Transverse colon (tissue), 4 donors: ENCODE measurements at regions not wholly inside any gene's neighbourhood (a gene's known extent, or its start where the extent isn't known, plus 50 kb on each side); places are given as distances from the start of the nearest gene placed in this dataset.
A peak's percentile ranks its signal among the peaks of the same experiment; 100 is the strongest.

Source experiments
- DNase-seq: peaks from one replicate; pipeline ENCODE4 v3.0.0-alpha.2; 2019
- H3K27ac ChIP-seq, 4 donors: fragments of 200-600 bp; sonication (generic); 2 replicates each; pipeline ENCODE4 v1.5.1; 2016 to 2018; ENCODE audit warnings: inconsistent platforms in 4 of 4
- H3K27me3 ChIP-seq: fragments of 200-600 bp; sonication (generic); 2 replicates; pipeline ENCODE4 v1.5.1; 2017; ENCODE audit warnings: inconsistent platforms
- H3K36me3 ChIP-seq, 4 donors: fragments of 200-600 bp; sonication (generic); 2 replicates each; pipeline ENCODE4 v1.5.1; 2017 to 2019; ENCODE audit warnings: inconsistent platforms in 4 of 4
- H3K4me1 ChIP-seq, 4 donors: fragments of 200-600 bp; sonication (generic); 2 replicates each; pipeline ENCODE4 v1.5.1; 2017 to 2020; ENCODE audit warnings: inconsistent platforms in 4 of 4
- H3K4me3 ChIP-seq, 4 donors: fragments of 200-600 bp; sonication (generic); 1 replicate in 1 of 4; 2 replicates in 3 of 4; pipeline versions ENCODE4 v1.5.1 to v1.6.1; 2017 to 2019; ENCODE audit warnings: inconsistent platforms in 4 of 4
- H3K9me3 ChIP-seq, 2 donors: fragments of 200-600 bp; sonication (generic); 2 replicates each; pipeline ENCODE4 v1.5.1; 2017 to 2019; ENCODE audit warnings: inconsistent platforms in 2 of 2
- EP300 ChIP-seq: sonication (generic); formaldehyde crosslinking; IDR thresholded peaks from one replicate; pipeline ENCODE4 v1.6.1; 2017; ENCODE audit warnings: antibody characterized with exemption, low read depth
- POLR2A ChIP-seq: fragments of 450-650 bp; IDR thresholded peaks from one replicate; pipeline ENCODE4 v1.6.1; 2016; ENCODE audit warnings: antibody characterized with exemption, mild to moderate bottlenecking, moderate library complexity
- POLR2AphosphoS5 ChIP-seq, 3 donors: sonication (generic); formaldehyde crosslinking; IDR thresholded peaks; one replicate each; pipeline ENCODE4 v1.6.1; 2016; ENCODE audit warnings: antibody characterized with exemption in 3 of 3
- WGBS, 2 donors: methylation state at CpG; one replicate each; pipeline ENCODE4 v1.1.5; 2018; ENCODE audit warnings: low coverage in 1 of 2; 5-methylcytosine and 5-hydroxymethylcytosine counted together
- in situ Hi-C, 4 donors: fragments of 200-750 bp; cut with MboI; loops; one replicate each; pipeline versions ENCODE4 v1.15.0 to v1.15.1; 2017; ENCODE audit warnings: low sequenced_read_pairs in 3 of 4, low pct_ligation_motif_present in 1 of 4, low pct_unique_long_range_greater_than_20kb in 1 of 4
- intact Hi-C: fragments of 100-400 bp; cut with DNase I; formaldehyde crosslinking; loops from one replicate; pipeline ENCODE4 v1.15.1; 2023; ENCODE audit warnings: low total_unique reads
- TF ChIP-seq, protein P1 (sequence below), 5 experiments: fragments of 200-600 bp in 3 of 5; fragments of 450-650 bp in 2 of 5; sonication (generic) in 3 of 5; IDR thresholded peaks; 1 replicate in 2 of 5; 2 replicates in 3 of 5; pipeline ENCODE4 v1.5.1; 2016 to 2017; ENCODE audit warnings: antibody characterized with exemption in 5 of 5, inconsistent platforms in 3 of 5, mild to moderate bottlenecking in 2 of 5, moderate library complexity in 1 of 5

- H3K4me1 ChIP-seq: peaks cover 0 to 10% (median 0%) of the 10 kb centered on the region in 4 donors
- intact Hi-C loops (loop anchor here (5.0 to 10.0 kb wide), 3 partner anchors 110 to 407 kb away; no protein-coding TSS in a partner anchor), in situ Hi-C loops (loop anchor here in 1 of 4 donors (25.0 kb wide), 2 partner anchors 107 to 357 kb away; partner anchors contain the start of gene JADE1)
- TF ChIP-seq POLR2A: no peak
- TF ChIP-seq, protein P1, sequence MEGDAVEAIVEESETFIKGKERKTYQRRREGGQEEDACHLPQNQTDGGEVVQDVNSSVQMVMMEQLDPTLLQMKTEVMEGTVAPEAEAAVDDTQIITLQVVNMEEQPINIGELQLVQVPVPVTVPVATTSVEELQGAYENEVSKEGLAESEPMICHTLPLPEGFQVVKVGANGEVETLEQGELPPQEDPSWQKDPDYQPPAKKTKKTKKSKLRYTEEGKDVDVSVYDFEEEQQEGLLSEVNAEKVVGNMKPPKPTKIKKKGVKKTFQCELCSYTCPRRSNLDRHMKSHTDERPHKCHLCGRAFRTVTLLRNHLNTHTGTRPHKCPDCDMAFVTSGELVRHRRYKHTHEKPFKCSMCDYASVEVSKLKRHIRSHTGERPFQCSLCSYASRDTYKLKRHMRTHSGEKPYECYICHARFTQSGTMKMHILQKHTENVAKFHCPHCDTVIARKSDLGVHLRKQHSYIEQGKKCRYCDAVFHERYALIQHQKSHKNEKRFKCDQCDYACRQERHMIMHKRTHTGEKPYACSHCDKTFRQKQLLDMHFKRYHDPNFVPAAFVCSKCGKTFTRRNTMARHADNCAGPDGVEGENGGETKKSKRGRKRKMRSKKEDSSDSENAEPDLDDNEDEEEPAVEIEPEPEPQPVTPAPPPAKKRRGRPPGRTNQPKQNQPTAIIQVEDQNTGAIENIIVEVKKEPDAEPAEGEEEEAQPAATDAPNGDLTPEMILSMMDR (IDR thresholded peaks at IDR 0.05): no peak
- TF ChIP-seq EP300: no peak
- TF ChIP-seq POLR2AphosphoS5 (IDR thresholded peaks at IDR 0.05): no peak
- H3K9me3 ChIP-seq: no peaks in the 10 kb centered on the region
- H3K27me3 ChIP-seq: no peaks in the 10 kb centered on the region
- no peaks in the 10 kb centered on the region for H3K36me3 ChIP-seq
- WGBS, 2 donors: 57 to 70% methylated on average over 1 to 4 of the region's 4 CpGs
- H3K27ac ChIP-seq: no peak overlapping the region
- DNase-seq: no peak
- H3K4me3 ChIP-seq: no peak overlapping the region
These were observed 167.3 kb upstream of the PGRMC2 start for GRCh38 chr4:128454881-128455280.

GRCh38 chr4:128454281-128454871 lies 166.8 kb upstream of the PGRMC2 start:
- peak; percentile 73 for DNase-seq
- Histone ChIP-seq H3K36me3 (no peaks in the 10 kb centered on the region), H3K9me3 (no peaks in the 10 kb centered on the region), H3K4me3 (no peak overlapping the region), H3K4me1 (peaks cover 0 to 10% (median 0%) of the 10 kb centered on the region in 4 donors), H3K27ac (no peak overlapping the region), H3K27me3 (no peaks in the 10 kb centered on the region)
- in situ Hi-C loops (loop anchor here in 1 of 4 donors (25.0 kb wide), 2 partner anchors 108 to 358 kb away; partner anchors contain the start of gene JADE1), intact Hi-C loops (loop anchor here (5.0 to 10.0 kb wide), 3 partner anchors 110 to 408 kb away; no protein-coding TSS in a partner anchor)
- TF ChIP-seq POLR2A (no peak), EP300 (no peak), POLR2AphosphoS5 (IDR thresholded peaks at IDR 0.05) (peak; percentile 23 to 47 (median 42))
- TF ChIP-seq, protein P1 (IDR thresholded peaks at IDR 0.05): peak; percentile 66 to 72 (median 69)
- 14 to 46% methylated on average over 4 to 10 of the region's 10 CpGs for WGBS, 2 donors

- H3K27ac ChIP-seq: no peak overlapping the region
- H3K27me3 ChIP-seq: no peaks in the 10 kb centered on the region
- no peaks in the 10 kb centered on the region for H3K36me3 ChIP-seq
- in situ Hi-C loops: loop anchor here in 1 of 4 donors (25.0 kb wide), 2 partner anchors 110 to 360 kb away; partner anchors contain the start of gene JADE1
- intact Hi-C loops: loop anchor here (5.0 to 10.0 kb wide), 3 partner anchors 112 to 410 kb away; no protein-coding TSS in a partner anchor
- DNase-seq: no peak
- peaks cover 0 to 10% (median 0%) of the 10 kb centered on the region in 4 donors for H3K4me1 ChIP-seq
- no peaks in the 10 kb centered on the region for H3K9me3 ChIP-seq
- TF ChIP-seq POLR2AphosphoS5 (IDR thresholded peaks at IDR 0.05) (no peak), EP300 (no peak), POLR2A (no peak)
- TF ChIP-seq, protein P1 (IDR thresholded peaks at IDR 0.05): no peak
- H3K4me3 ChIP-seq: no peak overlapping the region
- 53% methylated on average over 3 of the region's 3 CpGs; no CpG with 5 or more reads in 1 of the 2 donors for WGBS, 2 donors
These were observed 164.8 kb upstream of the PGRMC2 start for GRCh38 chr4:128452415-128452814.

DNA sequence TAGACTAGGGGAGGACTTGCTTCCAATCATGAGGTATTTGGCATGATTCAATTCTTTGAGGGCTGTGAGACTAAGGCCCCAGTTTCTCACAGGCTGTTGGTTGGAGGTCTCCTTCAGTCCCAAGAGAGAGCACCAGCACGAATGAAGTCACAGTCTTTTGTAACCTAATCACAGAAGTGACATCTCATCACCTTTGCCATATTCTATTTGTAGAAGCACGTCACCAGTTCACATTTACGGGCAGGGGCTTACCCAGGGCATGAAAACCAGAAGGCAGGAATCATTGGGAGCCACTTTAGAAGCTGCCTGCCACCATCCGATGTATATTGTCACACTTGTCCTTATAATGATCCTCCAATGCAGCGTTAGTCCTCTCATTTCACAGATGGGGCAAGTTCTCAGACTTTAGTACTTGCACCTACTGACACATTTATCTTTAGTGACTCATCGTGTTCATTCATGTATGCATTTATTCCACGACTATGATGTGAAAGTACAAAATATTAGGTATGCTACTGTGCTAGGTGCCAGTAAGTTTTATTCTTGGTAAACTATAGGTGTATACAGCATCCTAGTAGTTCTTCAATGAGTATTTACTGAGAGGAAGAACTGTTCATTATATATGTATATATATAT lies 163.8 kb upstream of the PGRMC2 start:
- H3K36me3 ChIP-seq: no peaks in the 10 kb centered on the region
- TF ChIP-seq EP300: no peak
- TF ChIP-seq, protein P1 (IDR thresholded peaks at IDR 0.05): no peak
- TF ChIP-seq POLR2AphosphoS5 (IDR thresholded peaks at IDR 0.05): no peak
- no peak for TF ChIP-seq POLR2A
- intact Hi-C loops: loop anchor here (5.0 to 10.0 kb wide), 3 partner anchors 113 to 411 kb away; no protein-coding TSS in a partner anchor
- in situ Hi-C loops: loop anchor here in 1 of 4 donors (25.0 kb wide), 2 partner anchors 111 to 361 kb away; partner anchors contain the start of gene JADE1
- H3K27me3 ChIP-seq: no peaks in the 10 kb centered on the region
- H3K4me1 ChIP-seq: peaks cover 0 to 10% (median 0%) of the 10 kb centered on the region in 4 donors
- H3K9me3 ChIP-seq: no peaks in the 10 kb centered on the region
- WGBS, 2 donors: 86 to 87% methylated on average over 6 to 7 of the region's 7 CpGs
- no peak overlapping the region for H3K4me3 ChIP-seq
- DNase-seq: no peak
- H3K27ac ChIP-seq: peak overlapping the region in 1 of 4 donors; percentile 40
